ENCODE measurements at regions not wholly inside any gene's neighbourhood (a gene's known extent, or its start where the extent isn't known, plus 50 kb on each side); places are given as distances from the start of the nearest gene placed in this dataset.
"Not testable (repeated sequence)": the region's sequence is repeated elsewhere in the genome, so short reads cannot be mapped to it uniquely, and the experiment has no call there.

DNA sequence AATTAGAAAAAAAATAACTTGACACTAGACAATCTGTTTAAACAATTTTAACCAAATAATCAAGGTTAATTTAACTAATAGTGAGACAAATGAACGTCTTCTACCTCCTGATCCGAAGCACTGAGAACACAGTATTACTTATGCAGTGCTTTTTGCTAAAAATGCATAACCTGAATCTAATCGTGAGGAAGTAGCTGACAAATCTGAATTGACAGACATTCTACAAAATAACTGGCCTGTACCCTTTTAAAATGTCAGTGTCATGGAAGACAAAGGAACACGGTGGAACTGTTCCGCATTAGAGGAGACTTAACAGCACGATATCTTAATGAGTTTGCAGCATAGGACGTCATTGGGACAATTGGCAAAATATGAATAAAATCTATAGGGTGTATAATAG is 631.2 kb upstream of the ZFP42 start:
- no peak for DNase-seq

DNA sequence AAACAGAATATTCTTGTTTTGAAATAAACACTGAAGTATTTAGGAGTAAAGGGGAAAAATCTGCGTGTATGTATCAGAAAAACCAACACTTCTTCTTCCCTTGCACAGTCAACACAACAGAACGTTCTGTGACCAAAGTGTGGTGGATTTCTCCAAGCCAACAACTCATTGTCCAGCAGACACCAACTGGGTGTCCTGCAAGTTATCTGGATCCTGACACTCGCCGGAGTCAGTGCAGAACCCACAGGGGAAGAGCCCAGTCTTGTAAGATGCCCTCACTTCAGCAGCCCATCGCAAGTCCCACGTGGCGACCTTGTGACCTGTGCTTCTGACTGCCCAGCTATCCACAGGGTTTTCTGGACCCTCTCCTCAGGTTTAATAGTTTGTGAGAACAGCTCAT is 630.7 kb upstream of the ZFP42 start:
- no peak for DNase-seq

DNA sequence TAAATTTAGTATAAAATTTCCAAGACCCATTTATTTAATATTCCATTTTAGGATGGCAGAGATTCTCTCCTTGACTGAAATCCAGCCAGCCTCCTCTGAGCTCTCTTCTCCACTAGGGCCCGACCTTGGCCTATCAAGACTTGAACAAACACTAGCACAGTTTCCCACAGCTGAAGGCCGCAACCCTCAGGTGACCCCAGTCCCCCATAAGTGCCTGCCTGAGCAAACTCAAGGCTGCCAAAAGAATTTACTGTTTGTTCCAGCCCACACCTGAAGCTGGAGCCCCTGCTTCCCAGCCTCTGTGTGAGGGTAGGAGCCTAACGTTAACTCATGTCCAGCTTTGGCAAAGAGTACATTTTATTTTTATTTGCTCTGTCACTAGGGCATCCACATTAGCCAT is 629.0 kb upstream of the ZFP42 start:
- no peak for DNase-seq

DNA sequence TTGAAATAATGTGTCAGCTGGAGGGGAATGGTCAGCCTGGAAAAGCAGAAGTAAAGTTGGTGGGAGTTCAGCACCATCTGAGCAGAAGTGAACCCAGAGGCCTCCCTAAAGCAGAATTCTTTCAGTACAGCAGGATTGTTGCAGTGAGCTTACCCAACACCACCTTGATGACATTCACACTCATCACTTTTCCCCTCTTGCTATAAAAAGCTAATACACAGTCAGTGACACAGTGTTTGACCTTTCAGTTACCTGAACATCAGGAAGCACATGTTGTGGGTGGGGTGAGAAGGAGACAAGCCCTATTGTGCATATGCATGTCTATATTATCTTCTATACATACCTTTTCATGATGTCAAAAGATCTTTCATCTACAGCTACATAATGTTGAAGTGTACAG is 624.7 kb upstream of the ZFP42 start:
- DNase-seq, result no peak

DNA sequence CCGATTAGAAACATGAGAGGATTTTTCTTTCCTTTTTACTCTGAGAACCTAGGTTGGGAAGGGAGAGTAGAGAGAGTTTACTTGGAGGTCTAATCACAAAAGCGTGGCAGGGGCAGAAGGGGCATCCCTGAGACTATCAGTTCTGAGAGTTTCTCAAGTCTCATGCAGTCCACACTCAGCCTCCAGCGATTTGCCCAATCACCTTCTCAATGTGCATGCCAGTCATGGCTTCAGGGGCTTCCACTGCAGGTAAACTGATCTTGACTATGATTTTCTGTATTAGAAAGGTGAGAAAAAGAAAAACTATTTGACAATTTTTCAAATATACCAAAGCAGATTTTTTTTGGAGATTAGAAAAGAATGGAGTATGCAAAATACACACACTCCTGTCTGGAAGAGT is 617.1 kb upstream of the ZFP42 start:
- no peak for DNase-seq

DNA sequence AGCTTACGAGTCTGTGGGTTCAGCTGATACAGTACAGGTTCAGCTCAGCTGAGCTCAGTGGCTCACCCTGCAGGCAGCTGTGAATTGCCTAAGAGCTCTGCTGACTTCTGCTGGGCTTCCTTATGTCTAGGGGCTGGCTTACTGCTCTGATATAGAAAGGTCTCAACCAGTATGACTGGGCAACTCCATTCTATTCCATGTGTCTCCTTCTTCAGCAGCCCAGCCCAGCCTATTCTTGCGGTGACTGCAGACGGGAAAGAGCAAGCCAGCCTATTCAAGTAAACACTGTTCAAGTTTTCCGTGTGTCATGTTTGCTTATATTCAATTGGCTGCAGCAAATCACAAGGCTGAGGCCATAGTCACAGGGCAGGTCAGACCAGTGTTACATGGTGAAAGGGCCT is 615.4 kb upstream of the ZFP42 start:
- no peak for DNase-seq

DNA sequence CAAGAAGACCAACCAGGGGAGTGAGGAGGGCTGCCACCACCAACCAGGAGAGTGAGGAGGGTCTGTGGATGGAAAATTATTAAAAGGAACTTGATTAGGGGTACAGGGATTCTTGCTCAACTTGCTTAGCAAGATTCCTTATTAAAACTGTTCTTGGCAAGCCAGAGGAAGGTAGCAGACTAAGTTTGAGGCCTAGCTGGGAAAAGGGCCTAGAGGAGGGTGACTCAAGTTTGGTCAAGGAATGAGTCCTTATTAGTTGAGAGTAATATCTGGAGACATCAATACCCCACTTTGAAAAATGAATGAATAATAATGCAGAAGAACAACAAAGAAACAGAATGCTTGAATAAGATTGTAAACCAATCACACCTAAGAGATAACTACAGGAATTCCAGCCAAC is 612.4 kb upstream of the ZFP42 start:
- DNase-seq, result no peak

DNA sequence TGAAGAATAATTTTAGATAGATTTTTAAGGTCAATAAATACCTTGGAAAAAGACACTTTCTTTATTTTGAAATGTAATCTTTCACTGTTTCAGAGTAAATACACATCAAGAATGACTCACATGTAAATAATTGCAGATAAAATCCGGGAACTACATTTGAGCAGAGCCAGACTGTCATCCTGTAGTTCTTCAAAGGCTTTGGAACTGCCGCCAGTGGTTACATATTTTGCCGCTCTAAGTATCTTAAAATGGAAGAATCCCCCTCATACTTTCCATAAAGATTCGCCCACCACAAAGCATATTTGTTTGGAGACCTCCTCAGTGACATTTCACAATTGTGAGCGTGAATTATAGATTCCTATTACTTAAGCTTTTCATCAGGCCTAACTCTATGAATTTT is 607.8 kb upstream of the ZFP42 start:
- no peak for DNase-seq

DNA sequence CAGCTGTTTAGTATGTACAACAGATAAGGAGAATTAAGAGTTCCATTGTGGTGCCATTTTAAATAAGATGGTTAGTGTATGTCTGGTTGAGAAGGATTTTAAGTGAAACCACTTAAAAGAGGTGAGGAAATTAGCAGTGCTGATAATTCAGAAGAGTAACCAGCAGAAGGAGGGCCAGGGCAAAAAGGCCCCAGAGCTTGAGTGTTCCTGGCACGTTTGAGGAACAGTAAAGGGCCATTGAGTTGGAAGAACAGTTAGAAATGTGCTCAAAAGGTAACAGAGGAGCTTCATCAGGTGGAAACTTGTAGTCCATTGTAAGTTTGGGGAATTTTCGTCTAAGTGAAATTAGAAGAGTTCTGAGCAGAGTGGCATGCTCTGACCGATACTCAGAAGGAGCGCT is 606.2 kb upstream of the ZFP42 start:
- no peak for DNase-seq

DNA sequence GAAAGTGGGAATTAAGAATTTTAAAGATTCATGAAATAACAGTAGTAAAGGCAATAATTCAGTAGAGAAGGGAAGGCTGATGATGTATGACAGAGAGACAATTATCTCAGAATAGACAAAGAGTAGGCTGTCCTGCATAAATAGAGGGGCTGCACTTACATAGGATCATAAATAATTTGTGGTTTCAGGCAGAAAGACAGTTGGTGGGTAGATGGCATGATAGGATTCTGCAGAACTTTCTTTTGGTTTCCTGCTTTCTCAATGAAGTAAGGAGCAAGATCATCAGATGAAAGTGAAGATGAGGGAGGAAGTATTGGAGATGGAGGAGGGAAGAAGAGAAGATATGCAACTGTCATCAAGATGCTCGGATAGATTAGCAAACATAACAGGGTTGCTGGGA is 604.9 kb upstream of the ZFP42 start:
- DNase-seq, result no peak

DNA sequence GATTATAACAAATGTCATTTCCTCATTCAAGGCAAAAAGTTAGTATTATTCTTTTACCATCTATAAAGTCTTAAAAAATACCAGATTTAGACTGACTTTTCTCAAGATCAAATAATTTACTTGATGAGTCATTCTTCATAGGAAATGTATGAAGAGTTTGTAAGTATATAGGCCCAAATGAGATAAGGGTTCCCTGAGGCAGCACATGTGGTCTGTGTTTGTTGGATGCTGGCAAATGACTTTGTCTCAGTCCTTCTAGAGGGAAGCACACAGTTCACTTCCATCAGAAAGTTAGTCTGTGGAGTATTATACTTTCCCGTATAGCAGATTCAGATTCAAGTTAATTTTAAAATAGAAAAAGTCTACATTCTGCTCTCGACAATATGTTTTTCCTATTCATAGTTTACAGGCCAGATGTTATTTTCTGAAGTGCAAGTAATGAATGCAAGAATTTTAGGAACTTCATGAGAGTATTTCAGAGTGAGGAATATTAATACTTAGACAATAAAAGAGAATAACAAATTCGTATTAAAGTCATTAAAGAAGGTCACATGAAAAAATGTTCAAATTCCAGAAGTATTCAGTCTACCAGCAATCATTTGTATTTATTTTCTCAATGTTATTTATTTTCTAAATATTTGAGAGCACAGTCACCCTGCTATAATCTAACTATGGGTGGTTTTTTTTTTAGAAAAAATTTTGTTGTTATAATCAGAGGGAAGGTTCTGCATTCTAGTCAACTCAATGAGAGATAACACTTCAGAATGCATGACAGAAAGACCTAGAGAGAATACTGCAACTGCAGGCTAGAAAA is 601.8 kb upstream of the ZFP42 start:
- no peak for DNase-seq

DNA sequence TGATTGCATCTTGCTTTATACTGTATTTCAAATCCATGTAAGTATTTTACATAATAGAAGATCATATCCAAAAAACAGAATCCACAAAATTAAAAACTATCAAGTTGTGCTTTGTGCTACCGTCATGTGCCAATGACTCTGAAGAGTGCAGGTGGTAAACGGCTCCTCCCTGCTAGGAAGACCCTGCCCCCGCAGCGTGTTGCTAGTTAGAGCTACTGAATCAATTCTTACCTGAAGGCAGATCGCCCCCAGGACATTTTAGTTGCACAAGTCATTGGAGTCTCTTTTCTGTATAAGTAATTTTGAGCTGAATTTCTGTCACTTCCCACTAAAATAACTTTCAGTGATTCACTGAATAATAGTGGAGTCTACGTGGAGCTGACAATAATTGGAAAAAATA is 599.5 kb upstream of the ZFP42 start:
- no peak for DNase-seq

DNA sequence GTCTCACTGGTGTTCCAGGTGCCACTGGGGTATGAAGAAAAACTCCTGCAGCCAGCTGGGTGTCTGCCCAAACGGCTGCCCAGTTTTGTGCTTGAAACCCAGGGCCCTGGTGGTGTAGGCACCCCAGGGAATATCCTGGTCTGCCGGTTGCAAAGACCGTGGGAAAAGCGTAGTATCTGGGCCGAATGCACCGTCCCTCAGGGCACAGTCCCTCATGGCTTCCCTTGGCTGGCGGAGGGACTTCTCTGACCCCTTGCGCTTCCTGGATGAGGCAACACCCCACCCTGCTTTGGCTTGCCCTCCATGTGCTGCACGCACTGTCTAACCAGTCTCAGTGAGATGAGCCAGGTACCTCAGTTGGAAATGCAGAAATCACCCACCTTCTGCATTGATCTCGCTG is 587.1 kb upstream of the ZFP42 start:
- DNase-seq, result not testable (repeated sequence)

DNA sequence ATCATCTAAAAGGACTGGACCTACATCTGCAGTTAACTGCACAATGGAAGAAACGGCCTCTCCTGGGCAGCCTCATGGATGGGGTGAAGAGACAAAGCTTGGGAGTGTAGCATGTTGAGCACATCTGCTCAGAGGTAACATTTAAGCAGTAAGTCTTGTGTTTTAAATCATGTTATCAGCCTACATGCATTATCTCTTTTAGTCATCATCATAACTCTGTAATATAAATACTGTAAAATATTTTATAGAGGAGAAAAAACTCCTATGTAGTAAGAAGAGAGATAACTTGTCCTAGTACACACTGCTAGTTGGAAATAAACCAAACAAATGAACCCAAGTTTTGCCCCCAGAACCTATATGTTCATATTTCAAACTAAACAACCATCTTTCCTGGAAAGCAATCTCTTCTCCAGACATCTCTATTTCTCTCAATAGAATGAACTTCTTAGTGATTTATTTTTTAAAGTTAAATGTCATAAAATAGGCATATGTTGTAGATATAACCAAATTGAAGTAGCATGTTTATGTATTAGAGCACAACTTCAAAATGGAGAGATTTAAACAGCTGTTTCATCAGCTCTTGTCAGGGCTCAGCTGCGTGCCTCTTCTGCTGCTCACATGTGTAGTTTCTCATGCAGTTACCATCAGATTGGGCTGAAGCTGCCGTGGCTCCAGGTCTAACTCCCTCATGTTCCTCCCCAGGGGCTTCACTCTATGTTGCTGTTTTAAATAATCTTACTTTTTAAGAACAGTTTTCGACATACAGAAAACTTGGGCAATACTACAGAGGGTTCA is 581.8 kb upstream of the ZFP42 start:
- DNase-seq, result no peak

DNA sequence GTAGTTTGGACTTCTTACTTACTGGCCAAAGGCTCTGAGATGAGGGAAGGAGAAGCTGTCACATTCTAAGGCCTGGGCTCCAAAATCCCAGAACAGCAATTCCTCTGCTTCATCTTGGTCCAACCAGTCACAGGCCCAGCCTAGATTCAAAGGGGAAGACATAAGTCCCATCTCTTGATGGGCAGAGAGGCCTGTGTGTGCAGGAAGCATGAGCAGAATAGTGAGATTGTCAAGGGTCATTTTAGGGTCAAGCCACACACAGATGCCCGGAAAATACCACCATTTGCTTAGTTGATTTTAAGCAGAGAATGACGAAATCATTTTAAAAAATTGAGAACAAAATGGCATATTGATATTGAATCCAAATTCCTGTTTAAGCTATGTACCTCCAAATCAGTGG is 580.9 kb upstream of the ZFP42 start:
- no peak for DNase-seq

DNA sequence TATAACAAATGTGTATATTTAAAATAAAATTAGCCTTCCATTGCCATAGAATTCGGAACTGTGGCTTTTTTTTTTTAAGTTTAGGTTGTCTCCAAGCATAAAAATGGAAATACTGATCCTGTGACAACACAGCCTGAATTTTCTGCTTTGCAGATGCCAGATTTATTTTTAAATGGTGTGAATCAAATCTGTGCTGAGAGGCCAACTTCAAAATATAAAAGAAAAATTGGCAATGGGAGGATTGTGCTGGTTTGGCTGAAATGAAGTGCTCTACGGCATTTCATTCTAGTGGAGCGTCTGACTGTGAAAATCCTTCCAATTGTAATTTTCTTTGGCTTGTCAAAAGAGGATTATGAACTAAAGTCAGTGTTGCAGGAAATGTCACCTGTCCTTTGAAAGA is 580.3 kb upstream of the ZFP42 start:
- no peak for DNase-seq

DNA sequence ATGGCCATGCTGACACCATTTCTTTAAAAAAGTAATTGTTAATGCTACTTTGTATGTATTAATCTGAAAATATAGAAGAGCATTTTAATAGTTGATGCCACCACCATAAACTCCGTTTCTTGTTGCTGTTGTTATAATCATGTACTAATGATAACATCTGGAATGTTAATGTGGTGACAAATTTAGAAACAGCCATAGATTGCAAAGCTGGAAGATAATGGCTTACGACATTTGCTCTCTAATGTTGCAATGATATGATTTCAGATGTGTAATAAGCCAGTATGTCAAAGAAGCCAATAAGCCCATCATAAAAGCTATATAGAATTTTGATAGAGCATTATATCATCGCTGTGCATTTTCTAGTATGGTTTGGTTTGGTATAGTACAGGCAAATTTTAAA is 579.4 kb upstream of the ZFP42 start:
- no peak for DNase-seq

DNA sequence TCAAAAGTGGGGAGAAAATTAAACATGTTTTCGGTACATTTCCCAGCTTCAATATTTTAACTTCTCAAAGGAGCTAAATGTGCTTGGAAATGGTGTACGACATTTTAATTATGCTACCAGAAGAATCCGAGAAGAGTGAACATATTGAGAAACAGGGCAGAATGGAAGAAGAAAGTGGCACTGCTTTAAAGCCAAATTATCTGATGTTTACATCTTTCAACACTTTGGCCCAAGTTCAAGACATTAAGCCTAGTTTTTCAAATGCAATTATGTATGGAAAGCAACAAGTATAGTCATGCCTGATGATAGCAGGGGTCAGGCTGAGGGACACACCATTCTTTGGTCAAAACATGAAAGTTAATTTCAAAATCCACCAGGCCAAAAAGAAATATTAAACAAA is 577.9 kb upstream of the ZFP42 start:
- no peak for DNase-seq

DNA sequence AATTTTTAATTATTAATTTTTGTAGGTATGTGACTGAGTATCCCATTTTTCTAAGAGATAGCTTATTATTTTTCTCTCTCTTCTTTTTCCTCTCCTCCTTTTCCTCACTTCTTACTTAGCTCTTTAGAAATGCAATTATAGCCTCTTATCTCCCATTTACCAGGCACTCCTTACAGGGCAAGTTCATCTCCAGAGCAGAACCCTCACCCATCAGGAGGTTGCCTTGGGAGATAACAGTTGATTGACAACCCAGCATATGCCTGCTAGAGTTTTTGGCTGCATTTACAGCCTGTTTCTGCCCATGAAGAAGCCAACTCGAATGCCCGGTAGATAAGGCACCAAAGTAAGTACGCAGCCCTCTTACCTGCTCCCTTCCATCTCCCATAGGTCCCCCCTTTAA is 572.9 kb upstream of the ZFP42 start:
- no peak for DNase-seq

DNA sequence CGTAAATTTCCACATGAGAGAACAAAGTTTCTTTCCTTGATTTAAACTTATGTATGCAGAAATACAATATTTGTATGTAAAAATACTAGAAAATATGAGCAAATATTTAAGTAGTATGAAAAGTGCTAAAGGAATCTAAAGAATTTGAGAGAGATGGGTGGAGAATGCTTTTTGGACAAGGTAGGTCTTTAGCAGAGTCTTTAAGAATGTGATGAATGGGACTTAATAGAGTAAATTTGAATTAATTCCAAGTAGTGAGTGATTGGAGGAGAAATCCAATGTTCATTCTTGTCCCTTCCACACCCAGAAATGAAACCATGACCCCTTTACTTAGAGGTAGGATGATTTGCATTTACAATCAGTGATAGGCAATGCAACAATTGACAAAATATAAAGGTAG is 570.9 kb upstream of the ZFP42 start:
- DNase-seq, result no peak

DNA sequence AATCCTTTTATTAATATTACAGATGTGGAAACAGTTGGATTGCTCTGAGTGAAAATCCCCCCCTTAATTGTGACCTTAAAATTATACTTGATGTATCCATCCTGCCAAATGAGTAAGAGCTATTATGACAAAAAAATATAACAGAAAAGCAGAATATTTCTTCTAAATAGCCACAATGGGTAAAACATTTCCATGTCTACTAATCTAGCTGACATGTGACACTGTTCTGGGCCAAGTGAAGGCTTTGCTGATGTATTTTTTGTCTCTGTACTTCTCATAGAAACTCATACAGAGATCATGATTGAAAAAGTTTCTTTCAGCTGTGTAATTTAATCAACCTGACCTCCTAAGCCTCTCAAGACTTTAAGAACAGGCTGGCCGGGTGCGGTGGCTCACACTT is 569.1 kb upstream of the ZFP42 start:
- no peak for DNase-seq

DNA sequence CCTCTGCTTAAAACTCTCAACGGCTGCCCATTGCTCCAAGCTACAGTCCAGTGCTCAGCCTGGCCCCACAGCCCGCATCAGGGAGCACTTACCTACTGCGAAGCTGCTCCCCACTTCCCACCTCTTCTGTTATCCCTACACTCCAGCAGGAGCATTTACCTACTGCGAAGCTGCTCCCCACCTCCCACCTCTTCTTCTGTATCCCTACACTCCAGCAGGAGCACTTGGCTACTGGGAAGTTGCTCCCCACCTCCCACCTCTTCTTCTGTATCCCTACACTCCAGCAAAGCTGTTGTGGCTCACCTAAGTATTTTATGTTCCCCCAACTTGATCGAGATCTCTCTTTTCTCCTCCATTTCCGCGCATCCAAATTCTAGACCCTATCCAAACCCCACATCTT is 563.3 kb upstream of the ZFP42 start:
- no peak for DNase-seq

DNA sequence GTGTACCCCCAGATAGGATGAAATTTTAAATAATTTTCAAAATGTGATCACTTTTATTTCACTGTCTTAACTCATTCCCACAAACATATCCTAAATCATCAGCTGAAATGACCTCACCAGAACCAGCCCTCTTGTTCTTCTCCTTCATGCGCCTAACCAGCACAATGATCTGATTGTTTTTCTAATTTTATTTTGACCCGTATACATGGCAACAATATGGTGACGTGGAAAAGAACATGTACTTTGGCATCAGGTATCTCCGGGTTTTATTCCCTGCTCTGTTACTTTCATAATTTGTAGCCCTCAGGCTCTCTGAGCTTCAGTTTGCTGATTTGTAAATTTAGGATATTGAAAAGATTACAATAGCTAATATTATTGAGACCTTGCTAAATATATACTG is 562.4 kb upstream of the ZFP42 start:
- no peak for DNase-seq

DNA sequence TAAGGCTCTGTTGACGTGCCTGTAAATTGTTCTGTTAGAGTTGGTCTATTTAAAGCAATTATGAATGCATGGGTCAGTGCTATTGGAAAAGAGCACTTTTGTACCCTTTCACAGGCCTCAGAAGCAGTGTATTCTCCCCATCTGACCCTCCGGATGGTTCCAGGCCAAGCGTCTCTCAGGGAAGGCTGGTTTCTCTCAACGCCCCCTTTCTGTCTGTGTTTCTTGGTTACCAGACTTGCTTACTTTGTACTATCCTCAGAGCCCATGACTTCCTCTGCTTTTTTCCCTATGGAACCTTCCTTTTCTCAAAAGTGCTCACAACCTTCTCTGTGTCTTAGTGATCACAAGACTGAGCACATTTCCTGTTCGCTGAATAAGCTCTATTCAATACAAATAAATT is 559.3 kb upstream of the ZFP42 start:
- DNase-seq, result no peak

DNA sequence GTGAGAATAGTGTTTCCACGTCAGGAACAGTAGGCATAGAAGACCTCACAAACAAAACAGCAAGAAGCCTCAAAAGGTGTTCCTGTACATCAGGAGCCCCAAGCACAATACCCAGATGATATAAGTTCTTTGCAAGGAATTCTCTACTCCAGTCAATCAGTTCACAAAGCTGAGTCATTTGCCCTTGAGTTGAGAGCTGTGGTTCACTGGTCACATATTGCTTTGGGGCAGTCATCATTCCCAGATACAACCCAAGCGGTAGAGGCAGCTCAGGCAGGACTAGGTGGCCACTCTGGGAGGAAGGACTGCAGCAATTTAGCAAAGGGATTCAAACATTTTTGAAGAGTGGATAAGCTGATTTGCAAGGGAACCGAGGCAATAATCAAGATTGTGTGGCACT is 551.5 kb upstream of the ZFP42 start:
- no peak for DNase-seq

Measured in activated CD4-positive, alpha-beta T cell treated with anti-CD3 and anti-CD28 coated beads for 48 hours (primary cell).